Fibroblast of lung (primary cell): ENCODE measurements at regions not wholly inside any gene's neighbourhood (a gene's known extent, or its start where the extent isn't known, plus 50 kb on each side); places are given as distances from the start of the nearest gene placed in this dataset.

ENCODE experiments used
- DNase-seq, 2 donors: peaks; one replicate each; pipeline versions ENCODE4 v3.0.0 to v3.0.0-alpha.2; 2010; ENCODE audit warnings: low read depth in 2 of 2
- H2AFZ ChIP-seq: 2 replicates; pipeline ENCODE4 v1.5.1; 2012; ENCODE audit warnings: low read length, control low read depth, inconsistent platforms
- H3K27ac ChIP-seq: 2 replicates; pipeline ENCODE4 v1.5.1; 2011; ENCODE audit warnings: low read length, control low read depth; ENCODE audit not compliant: insufficient read depth
- H3K27me3 ChIP-seq: 2 replicates; pipeline ENCODE4 v1.5.1; 2011; ENCODE audit warnings: mild to moderate bottlenecking, low read length; ENCODE audit not compliant: control insufficient read depth, insufficient read depth
- H3K36me3 ChIP-seq: 2 replicates; pipeline ENCODE4 v1.5.1; 2011; ENCODE audit warnings: low read length; ENCODE audit not compliant: control insufficient read depth, insufficient read depth
- H3K4me1 ChIP-seq: 2 replicates; pipeline ENCODE4 v1.5.1; 2011; ENCODE audit warnings: low read length; ENCODE audit not compliant: control insufficient read depth, insufficient read depth; ENCODE audit errors: extremely low read depth
- H3K4me2 ChIP-seq: 2 replicates; pipeline ENCODE4 v1.5.1; 2011; ENCODE audit warnings: low read length, control low read depth; ENCODE audit not compliant: insufficient read depth; ENCODE audit errors: extremely low read depth
- H3K4me3 ChIP-seq, 4 experiments: fragments of 200-600 bp in 1 of 4; sonication (generic) in 1 of 4; replicated peaks in 1 of 4; 2 replicates each; pipeline ENCODE4 v1.5.1; 2011 to 2016; ENCODE audit warnings: low read length in 4 of 4, low read depth in 3 of 4, mild to moderate bottlenecking in 3 of 4, control low read depth in 2 of 4, inconsistent platforms in 1 of 4, mixed read lengths in 1 of 4; ENCODE audit not compliant: insufficient read depth in 1 of 4; ENCODE audit errors: control extremely low read depth in 1 of 4
- H3K79me2 ChIP-seq: 2 replicates; pipeline ENCODE4 v1.5.1; 2012; ENCODE audit warnings: mild to moderate bottlenecking, low read length, inconsistent platforms; ENCODE audit not compliant: control insufficient read depth, insufficient read depth
- H3K9ac ChIP-seq: 2 replicates; pipeline ENCODE4 v1.5.1; 2011; ENCODE audit warnings: mild to moderate bottlenecking, low read length, control low read depth; ENCODE audit not compliant: insufficient read depth
- H3K9me3 ChIP-seq: 2 replicates; pipeline ENCODE4 v1.5.1; 2012; ENCODE audit warnings: low read depth, low read length; ENCODE audit not compliant: control insufficient read depth, insufficient read depth
- H4K20me1 ChIP-seq: 2 replicates; pipeline ENCODE4 v1.5.1; 2011; ENCODE audit warnings: low read length; ENCODE audit not compliant: control insufficient read depth, insufficient read depth; ENCODE audit errors: extremely low read depth
- EZH2 ChIP-seq: IDR thresholded peaks from 2 replicates; pipeline ENCODE4 v1.5.1; 2012; ENCODE audit warnings: low read length, control low read depth, mild to moderate bottlenecking; ENCODE audit errors: missing control alignments
- TF ChIP-seq, protein P1 (sequence below), 2 donors: IDR thresholded peaks in 1 of 2; conservative IDR thresholded peaks in 1 of 2; 1 replicate in 1 of 2; 2 replicates in 1 of 2; pipeline ENCODE4 v1.5.1; 2011 to 2012; ENCODE audit warnings: low read length in 2 of 2, control low read depth in 1 of 2, inconsistent platforms in 1 of 2, low read depth in 1 of 2, mild to moderate bottlenecking in 1 of 2

DNA sequence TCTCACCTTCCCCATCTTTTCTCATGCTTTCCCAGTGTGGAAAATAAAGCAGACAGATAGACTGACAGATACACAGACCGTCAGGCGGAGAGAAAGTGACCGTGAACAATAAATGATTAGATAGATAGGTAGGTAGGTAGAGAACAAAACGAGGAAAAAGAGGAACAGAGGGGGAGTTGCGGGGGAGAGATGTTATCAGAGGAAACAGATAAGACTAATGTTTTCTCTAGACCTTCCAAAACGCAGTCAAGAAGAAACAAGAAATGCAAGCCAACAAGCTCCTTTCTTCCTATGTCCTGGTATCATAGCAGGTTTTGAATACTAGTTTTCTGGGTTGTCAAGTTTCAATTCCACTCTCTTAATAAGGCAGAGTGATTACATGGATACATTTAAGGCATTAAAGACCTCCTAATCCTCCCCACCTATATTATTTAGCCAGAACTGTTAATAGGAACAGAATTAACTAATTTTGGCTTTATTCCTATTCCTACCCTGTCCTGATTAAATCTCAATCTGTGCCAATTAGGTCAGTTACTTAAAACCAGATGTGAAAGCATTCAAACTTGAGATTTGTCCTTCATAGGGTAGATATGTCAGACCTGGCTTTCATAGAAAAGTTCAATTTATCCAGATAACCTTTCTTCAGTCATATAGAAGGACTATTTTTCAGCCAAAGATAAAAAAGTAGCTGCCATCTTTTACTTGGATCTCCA is 89.0 kb upstream of the PTPRR start:
- Histone ChIP-seq H3K27me3 (no peaks in the 10 kb centered on the region), H2AFZ (no peak overlapping the region), H3K79me2 (no peaks in the 10 kb centered on the region), H3K4me3 (no peak overlapping the region), H3K9me3 (no peaks in the 10 kb centered on the region), H4K20me1 (no peaks in the 10 kb centered on the region), H3K9ac (no peak overlapping the region), H3K4me2 (no peak overlapping the region), H3K27ac (no peak overlapping the region), H3K4me1 (no peaks in the 10 kb centered on the region), H3K36me3 (no peaks in the 10 kb centered on the region)
- no peak for TF ChIP-seq EZH2
- TF ChIP-seq, protein P1, sequence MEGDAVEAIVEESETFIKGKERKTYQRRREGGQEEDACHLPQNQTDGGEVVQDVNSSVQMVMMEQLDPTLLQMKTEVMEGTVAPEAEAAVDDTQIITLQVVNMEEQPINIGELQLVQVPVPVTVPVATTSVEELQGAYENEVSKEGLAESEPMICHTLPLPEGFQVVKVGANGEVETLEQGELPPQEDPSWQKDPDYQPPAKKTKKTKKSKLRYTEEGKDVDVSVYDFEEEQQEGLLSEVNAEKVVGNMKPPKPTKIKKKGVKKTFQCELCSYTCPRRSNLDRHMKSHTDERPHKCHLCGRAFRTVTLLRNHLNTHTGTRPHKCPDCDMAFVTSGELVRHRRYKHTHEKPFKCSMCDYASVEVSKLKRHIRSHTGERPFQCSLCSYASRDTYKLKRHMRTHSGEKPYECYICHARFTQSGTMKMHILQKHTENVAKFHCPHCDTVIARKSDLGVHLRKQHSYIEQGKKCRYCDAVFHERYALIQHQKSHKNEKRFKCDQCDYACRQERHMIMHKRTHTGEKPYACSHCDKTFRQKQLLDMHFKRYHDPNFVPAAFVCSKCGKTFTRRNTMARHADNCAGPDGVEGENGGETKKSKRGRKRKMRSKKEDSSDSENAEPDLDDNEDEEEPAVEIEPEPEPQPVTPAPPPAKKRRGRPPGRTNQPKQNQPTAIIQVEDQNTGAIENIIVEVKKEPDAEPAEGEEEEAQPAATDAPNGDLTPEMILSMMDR (conservative IDR thresholded peaks at IDR 0.05 in 1 of 2, IDR thresholded peaks at IDR 0.05 in 1 of 2; ENCODE audit: low read depth in 1 of 2, low read length in 2 of 2), result no peak
- no peak for DNase-seq

DNA sequence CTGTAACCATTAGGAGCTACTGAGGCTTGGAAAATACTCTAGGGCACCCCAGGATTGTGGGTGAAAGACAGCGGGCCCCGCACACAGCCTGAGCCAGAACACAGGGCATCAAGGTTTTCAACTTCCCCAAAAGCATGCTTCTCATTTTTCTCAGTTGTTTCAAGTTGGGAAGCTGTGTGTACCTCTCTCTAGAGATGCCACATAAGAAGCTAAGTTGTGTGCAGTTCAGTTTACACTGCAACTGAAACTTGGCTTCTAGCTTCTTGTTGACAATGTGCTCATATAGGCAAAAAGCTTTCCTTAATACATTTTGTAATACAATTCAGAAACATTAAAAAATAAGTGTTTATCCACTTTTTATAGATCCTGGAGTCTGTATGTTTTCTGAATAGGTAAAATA is 88.1 kb upstream of the PTPRR start:
- no peaks in the 10 kb centered on the region for H3K27me3 ChIP-seq
- no peak overlapping the region for H3K27ac ChIP-seq

DNA sequence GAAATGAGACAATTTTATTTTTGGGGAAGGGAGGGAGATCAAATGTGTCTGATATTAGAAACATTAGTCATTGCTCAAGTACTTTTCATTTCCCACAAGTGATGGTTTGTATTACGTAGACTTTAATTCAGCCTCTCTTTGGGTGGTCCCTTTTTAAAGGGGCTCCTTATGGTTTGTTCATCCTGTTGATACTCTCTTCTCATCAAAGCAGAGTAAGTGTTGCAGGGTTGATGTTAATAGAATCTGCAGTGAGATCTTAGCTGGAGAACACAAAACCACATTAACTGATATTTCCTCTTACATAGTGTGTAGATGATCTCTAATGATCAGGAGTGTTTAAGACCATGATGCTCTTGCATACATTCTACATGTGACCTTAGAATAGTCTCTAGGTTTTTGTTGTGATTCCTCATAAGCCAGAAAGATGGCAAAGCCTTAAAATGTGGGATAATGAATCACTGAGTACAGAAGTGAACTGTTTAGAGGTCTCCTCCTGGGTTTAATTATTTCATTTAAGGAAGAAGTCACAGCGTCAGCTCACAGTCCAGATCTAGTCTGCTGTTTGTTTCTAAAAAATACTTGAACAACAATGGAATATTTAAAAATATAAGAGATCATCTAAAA is 87.4 kb upstream of the PTPRR start:
- H3K27me3 ChIP-seq, result no peaks in the 10 kb centered on the region
- no peak overlapping the region for H2AFZ ChIP-seq
- H3K4me2 ChIP-seq, result no peak overlapping the region
- no peaks in the 10 kb centered on the region for H4K20me1 ChIP-seq
- no peaks in the 10 kb centered on the region for H3K36me3 ChIP-seq
- no peaks in the 10 kb centered on the region for H3K4me1 ChIP-seq
- H3K27ac ChIP-seq, result no peak overlapping the region
- H3K4me3 ChIP-seq, result no peak overlapping the region
- DNase-seq, result no peak
- no peaks in the 10 kb centered on the region for H3K9me3 ChIP-seq
- no peak overlapping the region for H3K9ac ChIP-seq
- TF ChIP-seq, protein P1 (conservative IDR thresholded peaks at IDR 0.05 in 1 of 2, IDR thresholded peaks at IDR 0.05 in 1 of 2; ENCODE audit: low read depth in 1 of 2, low read length in 2 of 2), result no peak
- TF ChIP-seq EZH2, result no peak
- no peaks in the 10 kb centered on the region for H3K79me2 ChIP-seq

More for the DNA sequence above, 88.1 kb upstream of the PTPRR start:
- Histone ChIP-seq H3K4me1 (no peaks in the 10 kb centered on the region), H2AFZ (no peak overlapping the region), H3K36me3 (no peaks in the 10 kb centered on the region), H3K9me3 (no peaks in the 10 kb centered on the region), H3K9ac (no peak overlapping the region), H3K4me2 (no peak overlapping the region), H3K4me3 (no peak overlapping the region), H4K20me1 (no peaks in the 10 kb centered on the region), H3K79me2 (no peaks in the 10 kb centered on the region)
- TF ChIP-seq, protein P1 (conservative IDR thresholded peaks at IDR 0.05 in 1 of 2, IDR thresholded peaks at IDR 0.05 in 1 of 2; ENCODE audit: low read depth in 1 of 2, low read length in 2 of 2), result no peak
- TF ChIP-seq EZH2, result no peak
- no peak for DNase-seq
